ENCODE measurements at regions not wholly inside any gene's neighbourhood (a gene's known extent, or its start where the extent isn't known, plus 50 kb on each side); places are given as distances from the start of the nearest gene placed in this dataset.

- TF ChIP-seq YY1 (IDR thresholded peaks at IDR 0.05; ENCODE audit: insufficient read depth, insufficient read length) (no peak), SUZ12 (IDR thresholded peaks at IDR 0.05; ENCODE audit: extremely low read depth, insufficient read depth, insufficient read length) (no peak), ZNF274 (IDR thresholded peaks at IDR 0.05; ENCODE audit: low read depth, low read length) (no peak)
Observed at GRCh38 chr12:124517260-124518050, 50.0 kb downstream of the NCOR2 start.
